ENCODE measurements at regions not wholly inside any gene's neighbourhood (a gene's known extent, or its start where the extent isn't known, plus 50 kb on each side); places are given as distances from the start of the nearest gene placed in this dataset.

DNA sequence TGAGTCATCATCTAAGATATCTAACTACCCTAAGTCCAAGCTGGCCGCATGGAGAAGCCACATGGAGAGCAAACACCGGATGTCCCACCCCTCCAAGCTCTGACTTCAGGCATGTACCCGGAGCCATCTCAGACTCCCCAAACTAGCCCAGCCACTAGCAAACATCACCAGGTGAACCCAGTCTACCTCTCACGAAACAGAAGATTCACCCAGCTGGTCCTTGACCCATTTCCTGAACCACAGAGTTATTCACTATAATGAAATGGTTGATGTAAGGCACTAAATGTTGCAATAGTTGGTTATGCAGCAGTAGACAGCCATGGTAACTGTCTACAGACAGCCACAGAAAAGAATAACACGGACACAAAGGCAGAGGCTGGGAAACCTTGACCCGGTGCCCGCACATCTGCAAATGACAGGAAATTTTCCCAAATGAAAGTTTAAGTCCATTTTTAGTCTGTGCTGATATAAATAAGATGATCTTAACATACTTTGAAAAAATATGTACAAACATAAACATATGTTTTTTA lies 265.5 kb upstream of the ATP10A start:
- H3K27me3 Mint-ChIP-seq (ENCODE audit: low read depth in 2 of 2): peaks cover 4 to 20% of the 10 kb centered on the region in 2 donors
- H3K4me3 ChIP-seq (ENCODE audit: low read length): no peak overlapping the region
- H3K9me3 ChIP-seq (ENCODE audit: control insufficient read depth, insufficient read depth, low read length): no peaks in the 10 kb centered on the region
- intact Hi-C loops (cut with micrococcal nuclease): no loop called here
- 83% methylated on average over 7 of the region's 7 CpGs for WGBS (ENCODE audit: insufficient coverage)
- H3K4me3 Mint-ChIP-seq: no peak overlapping the region
- TF ChIP-seq, protein P1, sequence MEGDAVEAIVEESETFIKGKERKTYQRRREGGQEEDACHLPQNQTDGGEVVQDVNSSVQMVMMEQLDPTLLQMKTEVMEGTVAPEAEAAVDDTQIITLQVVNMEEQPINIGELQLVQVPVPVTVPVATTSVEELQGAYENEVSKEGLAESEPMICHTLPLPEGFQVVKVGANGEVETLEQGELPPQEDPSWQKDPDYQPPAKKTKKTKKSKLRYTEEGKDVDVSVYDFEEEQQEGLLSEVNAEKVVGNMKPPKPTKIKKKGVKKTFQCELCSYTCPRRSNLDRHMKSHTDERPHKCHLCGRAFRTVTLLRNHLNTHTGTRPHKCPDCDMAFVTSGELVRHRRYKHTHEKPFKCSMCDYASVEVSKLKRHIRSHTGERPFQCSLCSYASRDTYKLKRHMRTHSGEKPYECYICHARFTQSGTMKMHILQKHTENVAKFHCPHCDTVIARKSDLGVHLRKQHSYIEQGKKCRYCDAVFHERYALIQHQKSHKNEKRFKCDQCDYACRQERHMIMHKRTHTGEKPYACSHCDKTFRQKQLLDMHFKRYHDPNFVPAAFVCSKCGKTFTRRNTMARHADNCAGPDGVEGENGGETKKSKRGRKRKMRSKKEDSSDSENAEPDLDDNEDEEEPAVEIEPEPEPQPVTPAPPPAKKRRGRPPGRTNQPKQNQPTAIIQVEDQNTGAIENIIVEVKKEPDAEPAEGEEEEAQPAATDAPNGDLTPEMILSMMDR (IDR thresholded peaks at IDR 0.05): no peak
- H3K4me1 Mint-ChIP-seq: no peaks in the 10 kb centered on the region
- DNase-seq: no peak
- no peak for ATAC-seq
- no peak overlapping the region for H3K27ac Mint-ChIP-seq
- H3K36me3 Mint-ChIP-seq: no peaks in the 10 kb centered on the region
- H3K4me1 ChIP-seq (ENCODE audit: control insufficient read depth, insufficient read depth, low read length): no peaks in the 10 kb centered on the region
- no peak overlapping the region for H3K27ac ChIP-seq (ENCODE audit: low read length)
- H3K36me3 ChIP-seq (ENCODE audit: control insufficient read depth, insufficient read depth, low read length): no peaks in the 10 kb centered on the region
- no peaks in the 10 kb centered on the region for H3K27me3 ChIP-seq (ENCODE audit: control insufficient read depth, insufficient read depth, low read length)
- no peaks in the 10 kb centered on the region for H3K9me3 Mint-ChIP-seq

DNA sequence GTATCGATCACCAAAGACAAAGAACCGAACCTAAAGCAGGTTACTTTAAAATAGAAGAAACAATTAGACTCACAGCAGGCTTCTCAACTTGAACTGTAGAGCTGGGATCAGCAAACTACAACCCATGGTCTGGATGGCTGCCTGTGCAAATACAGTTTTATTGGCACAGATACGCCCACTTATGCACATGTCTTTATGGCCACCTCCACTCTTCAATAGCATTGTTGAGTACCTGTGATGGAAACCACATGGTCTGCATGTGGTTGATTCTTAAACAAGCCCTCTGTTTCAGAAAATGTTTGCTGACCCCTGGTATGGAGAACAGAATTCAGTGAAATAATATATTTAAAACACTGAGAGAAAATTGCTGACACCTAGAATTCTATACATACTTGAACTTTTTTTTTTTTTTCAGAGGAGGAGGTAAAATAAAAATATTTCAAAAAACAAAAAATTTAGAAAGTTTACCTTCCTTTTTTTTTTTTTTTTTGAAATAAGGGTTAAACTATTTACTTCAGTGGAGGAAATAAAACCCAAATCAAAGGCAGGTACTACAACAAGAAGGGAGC lies 263.8 kb upstream of the ATP10A start:
- H3K27me3 Mint-ChIP-seq (ENCODE audit: low read depth in 2 of 2): peaks cover 6 to 13% of the 10 kb centered on the region in 2 donors
- H3K9me3 Mint-ChIP-seq: no peaks in the 10 kb centered on the region

DNA sequence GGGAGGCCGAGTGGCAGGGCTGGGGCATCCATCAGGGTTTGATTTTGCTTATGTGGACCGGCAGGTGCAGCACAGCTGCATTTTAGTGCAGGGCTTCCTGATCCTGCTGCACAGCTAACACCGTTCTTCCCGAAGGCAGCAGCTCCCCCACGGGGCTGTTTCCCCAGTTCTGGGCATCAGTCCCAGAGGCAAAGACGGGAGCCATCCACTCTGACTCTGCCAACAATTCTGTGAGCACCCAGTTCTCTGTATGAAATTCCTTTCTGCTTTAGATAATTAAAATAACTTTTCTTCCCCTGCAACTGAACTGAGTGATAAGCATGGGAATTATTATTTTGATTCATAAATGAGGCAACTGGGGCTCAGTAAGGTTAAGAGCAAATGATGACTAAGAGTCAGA lies 262.9 kb upstream of the ATP10A start:
- no peaks in the 10 kb centered on the region for H3K27me3 ChIP-seq (ENCODE audit: control insufficient read depth, insufficient read depth, low read length)

More for the DNA sequence above, 263.8 kb upstream of the ATP10A start:
- Mint-ChIP-seq H3K27ac (no peak overlapping the region), H3K36me3 (no peaks in the 10 kb centered on the region), H3K4me1 (no peaks in the 10 kb centered on the region), H3K4me3 (no peak overlapping the region)
- Histone ChIP-seq H3K36me3 (ENCODE audit: control insufficient read depth, insufficient read depth, low read length) (no peaks in the 10 kb centered on the region), H3K27ac (ENCODE audit: low read length) (no peak overlapping the region), H3K9me3 (ENCODE audit: control insufficient read depth, insufficient read depth, low read length) (no peaks in the 10 kb centered on the region), H3K4me1 (ENCODE audit: control insufficient read depth, insufficient read depth, low read length) (no peaks in the 10 kb centered on the region), H3K4me3 (ENCODE audit: low read length) (no peak overlapping the region), H3K27me3 (ENCODE audit: control insufficient read depth, insufficient read depth, low read length) (no peaks in the 10 kb centered on the region)
- DNase-seq (no peak), ATAC-seq (no peak)
- 84% methylated on average over 3 of the region's 3 CpGs for WGBS (ENCODE audit: insufficient coverage)
- intact Hi-C loops (cut with micrococcal nuclease): no loop called here
- TF ChIP-seq, protein P1 (IDR thresholded peaks at IDR 0.05): no peak

More for the DNA sequence above, 262.9 kb upstream of the ATP10A start:
- H3K4me1 ChIP-seq (ENCODE audit: control insufficient read depth, insufficient read depth, low read length): no peaks in the 10 kb centered on the region
- intact Hi-C loops (cut with micrococcal nuclease): no loop called here
- no peaks in the 10 kb centered on the region for H3K9me3 ChIP-seq (ENCODE audit: control insufficient read depth, insufficient read depth, low read length)
- no peaks in the 10 kb centered on the region for H3K36me3 ChIP-seq (ENCODE audit: control insufficient read depth, insufficient read depth, low read length)
- H3K4me3 Mint-ChIP-seq: no peak overlapping the region
- no peak overlapping the region for H3K4me3 ChIP-seq (ENCODE audit: low read length)
- no peak for ATAC-seq
- H3K4me1 Mint-ChIP-seq: no peaks in the 10 kb centered on the region
- 82% methylated on average over 6 of the region's 6 CpGs for WGBS (ENCODE audit: insufficient coverage)
- H3K27me3 Mint-ChIP-seq (ENCODE audit: low read depth in 2 of 2): peaks cover 3 to 9% of the 10 kb centered on the region in 2 donors
- H3K9me3 Mint-ChIP-seq: no peaks in the 10 kb centered on the region
- H3K36me3 Mint-ChIP-seq: no peaks in the 10 kb centered on the region
- no peak overlapping the region for H3K27ac Mint-ChIP-seq
- TF ChIP-seq, protein P1 (IDR thresholded peaks at IDR 0.05): no peak
- no peak for DNase-seq
- no peak overlapping the region for H3K27ac ChIP-seq (ENCODE audit: low read length)

All from natural killer cell (primary cell).